Karpas-422 (cell line): ENCODE measurements at regions not wholly inside any gene's neighbourhood (a gene's known extent, or its start where the extent isn't known, plus 50 kb on each side); places are given as distances from the start of the nearest gene placed in this dataset. TPM values are rescaled to one million over a fixed set of nuclear protein-coding genes. Genes with fewer than 3 reads are reported as not detected.
A peak's percentile ranks its signal among the peaks of the same experiment; 100 is the strongest.

ENCODE experiments used
- DNase-seq: peaks from one replicate; pipeline ENCODE4 v3.0.0-alpha.2; 2015
- H2AFZ ChIP-seq: fragments of 200-600 bp; sonication (generic); 2 replicates; pipeline ENCODE4 v1.6.1; 2014; ENCODE audit warnings: antibody characterized with exemption, low read length, mixed read lengths
- H3K27ac ChIP-seq: fragments of 200-600 bp; sonication (generic); 2 replicates; pipeline ENCODE4 v1.5.1; 2014; ENCODE audit warnings: mild to moderate bottlenecking, low read length, moderate library complexity
- H3K27me3 ChIP-seq: fragments of 200-600 bp; sonication (generic); 2 replicates; pipeline ENCODE4 v1.6.1; 2014; ENCODE audit warnings: low read length, mixed read lengths
- H3K36me3 ChIP-seq: fragments of 200-600 bp; sonication (generic); 2 replicates; pipeline ENCODE4 v1.6.1; 2014; ENCODE audit warnings: low read length, mixed read lengths; ENCODE audit not compliant: insufficient read depth
- H3K4me1 ChIP-seq: fragments of 200-600 bp; sonication (generic); 2 replicates; pipeline ENCODE4 v1.6.1; 2014; ENCODE audit warnings: mild to moderate bottlenecking, low read length, mixed read lengths
- H3K4me2 ChIP-seq: fragments of 200-600 bp; sonication (generic); 2 replicates; pipeline ENCODE4 v1.6.1; 2014; ENCODE audit warnings: low read length, low read depth, mild to moderate bottlenecking; ENCODE audit not compliant: poor library complexity, severe bottlenecking
- H3K4me3 ChIP-seq: fragments of 200-600 bp; sonication (generic); 2 replicates; pipeline ENCODE4 v1.5.1; 2014; ENCODE audit warnings: mild to moderate bottlenecking, antibody characterized with exemption, low read length, mixed read lengths
- H3K79me2 ChIP-seq: fragments of 200-600 bp; sonication (generic); 2 replicates; pipeline ENCODE4 v1.6.1; 2014; ENCODE audit warnings: mild to moderate bottlenecking, low read length, mixed read lengths
- H3K9ac ChIP-seq: fragments of 200-600 bp; sonication (generic); 2 replicates; pipeline ENCODE4 v1.6.0; 2014; ENCODE audit warnings: low read length
- H3K9me2 ChIP-seq: fragments of 200-600 bp; sonication (generic), shearing (Covaris generic); replicated peaks from 2 replicates; pipeline ENCODE4 v1.6.0; 2014; ENCODE audit warnings: mild to moderate bottlenecking, low read length, moderate library complexity; ENCODE audit not compliant: insufficient read depth
- H3K9me3 ChIP-seq: fragments of 300-700, 200-600 bp; sonication (generic); 2 replicates; pipeline ENCODE4 v1.6.1; 2014; ENCODE audit warnings: low read length, mixed read lengths
- H4K20me1 ChIP-seq: fragments of 200-600 bp; sonication (generic); 2 replicates; pipeline ENCODE4 v1.6.1; 2014; ENCODE audit warnings: mild to moderate bottlenecking, antibody characterized with exemption, low read length, low read depth; ENCODE audit not compliant: insufficient read depth
- small RNA-seq: library from RNA; depleted of rRNA; stranded (forward); fragments of <200 nt; gene quantifications from one replicate; pipeline ENCODE3, GENCODE V24; 2014

DNA sequence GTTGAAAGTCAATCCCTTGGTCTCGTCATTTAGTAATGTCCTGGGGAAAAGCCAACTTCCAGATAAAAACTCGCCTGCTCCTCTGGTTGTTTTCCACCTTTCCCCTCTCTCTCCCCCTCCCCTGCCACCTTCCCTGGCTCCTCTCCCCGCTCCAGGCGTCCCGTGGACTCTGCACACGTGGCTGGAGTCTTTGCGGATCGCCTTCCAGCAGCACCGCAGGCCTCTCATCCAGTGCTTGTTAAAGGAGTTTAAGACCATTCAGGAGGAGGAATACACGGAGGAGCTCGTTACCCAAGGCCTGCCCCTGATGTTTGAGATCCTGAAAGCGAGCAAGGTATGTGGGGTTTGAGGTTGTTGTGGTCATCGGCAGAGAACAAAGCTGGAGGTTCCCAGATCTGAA is 65.8 kb upstream of the PWP1 start:
- H3K27me3 ChIP-seq, result no peaks in the 10 kb centered on the region
- no peak overlapping the region for H3K4me2 ChIP-seq
- H4K20me1 ChIP-seq, result no peaks in the 10 kb centered on the region

DNA sequence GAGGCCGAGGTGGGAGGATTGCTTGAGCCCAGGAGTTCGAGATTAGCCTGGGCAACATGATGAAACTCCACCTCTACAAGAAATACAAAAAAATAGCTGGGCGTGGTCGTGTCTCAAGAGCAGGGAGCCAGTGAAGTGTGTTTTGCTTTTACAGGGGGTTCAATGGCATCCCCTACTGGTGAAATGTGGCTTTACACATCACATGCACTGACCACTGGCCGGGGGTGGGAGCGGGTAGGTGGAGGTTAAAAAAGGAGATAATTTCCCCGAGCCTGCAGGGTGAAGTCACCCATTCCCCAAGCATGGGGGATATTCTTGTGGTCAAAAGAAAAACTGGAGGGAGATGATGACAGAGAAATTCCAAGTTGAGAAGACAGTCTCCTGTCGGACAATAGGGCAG is 63.6 kb upstream of the PWP1 start:
- Histone ChIP-seq H3K36me3 (no peaks in the 10 kb centered on the region), H3K4me2 (no peak overlapping the region), H3K9me2 (no peaks in the 10 kb centered on the region), H2AFZ (no peak overlapping the region), H3K79me2 (no peaks in the 10 kb centered on the region), H3K9me3 (no peaks in the 10 kb centered on the region), H3K27ac (no peak overlapping the region), H3K9ac (no peak overlapping the region), H4K20me1 (no peaks in the 10 kb centered on the region), H3K4me1 (no peaks in the 10 kb centered on the region), H3K4me3 (no peak overlapping the region), H3K27me3 (no peaks in the 10 kb centered on the region)
- peak; percentile 46 for DNase-seq

More for the DNA sequence above, 65.8 kb upstream of the PWP1 start:
- Histone ChIP-seq H2AFZ (no peak overlapping the region), H3K9me2 (no peaks in the 10 kb centered on the region), H3K4me1 (no peaks in the 10 kb centered on the region), H3K27ac (no peak overlapping the region), H3K9me3 (no peaks in the 10 kb centered on the region), H3K4me3 (no peak overlapping the region), H3K36me3 (no peaks in the 10 kb centered on the region), H3K79me2 (no peaks in the 10 kb centered on the region), H3K9ac (no peak overlapping the region)
- no peak for DNase-seq

DNA sequence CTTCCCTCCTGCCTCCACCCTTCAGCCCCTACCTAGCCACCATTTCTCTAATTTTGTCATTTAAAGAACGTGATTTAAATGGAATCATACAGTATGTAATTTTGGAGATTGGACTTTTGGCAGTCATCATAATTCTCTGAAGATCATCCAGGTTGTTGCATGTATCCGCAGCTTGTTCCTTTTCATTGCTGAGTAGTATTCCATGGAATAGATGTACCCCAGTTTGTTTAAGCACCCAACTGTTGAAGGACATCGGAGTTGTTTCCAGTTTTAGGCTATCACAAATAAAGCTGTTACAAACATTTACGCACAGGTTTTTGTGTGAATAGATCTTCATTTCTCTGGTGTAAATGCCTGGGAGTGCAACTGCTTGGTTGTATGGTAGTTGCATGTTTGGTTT is 61.1 kb upstream of the PWP1 start:
- H3K36me3 ChIP-seq, result no peaks in the 10 kb centered on the region
- no peaks in the 10 kb centered on the region for H3K9me2 ChIP-seq

DNA sequence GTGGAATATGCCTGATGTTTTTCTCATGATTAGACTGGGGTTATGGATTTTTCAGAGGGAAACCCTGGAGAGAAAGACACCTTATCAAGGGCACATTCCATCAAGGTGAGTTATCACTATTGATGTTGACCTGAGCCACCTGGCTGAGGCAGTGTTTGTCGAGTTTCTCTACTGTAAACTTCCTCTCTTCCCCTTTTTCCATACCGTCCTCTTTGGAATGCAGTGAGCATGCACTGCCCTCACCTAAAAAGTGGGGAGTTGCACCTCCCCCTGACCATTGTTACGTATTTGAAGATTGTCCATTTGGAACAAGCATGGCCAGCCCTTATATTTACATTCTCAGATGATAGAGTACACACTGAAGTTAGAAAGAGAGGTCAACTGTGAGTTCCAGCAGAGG is 53.9 kb upstream of the PWP1 start:
- Histone ChIP-seq H3K36me3 (no peaks in the 10 kb centered on the region), H3K4me3 (no peak overlapping the region), H2AFZ (no peak overlapping the region), H3K79me2 (no peaks in the 10 kb centered on the region), H3K4me2 (no peak overlapping the region), H3K9me3 (no peaks in the 10 kb centered on the region), H3K27me3 (no peaks in the 10 kb centered on the region), H3K9me2 (no peaks in the 10 kb centered on the region), H3K9ac (no peak overlapping the region), H3K27ac (no peak overlapping the region), H4K20me1 (no peaks in the 10 kb centered on the region), H3K4me1 (no peaks in the 10 kb centered on the region)
- no peak for DNase-seq

More for the DNA sequence above, 61.1 kb upstream of the PWP1 start:
- Histone ChIP-seq H3K9ac (no peak overlapping the region), H4K20me1 (no peaks in the 10 kb centered on the region), H3K9me3 (no peaks in the 10 kb centered on the region), H3K4me2 (no peak overlapping the region), H2AFZ (no peak overlapping the region), H3K27me3 (no peaks in the 10 kb centered on the region), H3K4me1 (no peaks in the 10 kb centered on the region), H3K27ac (no peak overlapping the region), H3K4me3 (no peak overlapping the region), H3K79me2 (no peaks in the 10 kb centered on the region)
- no peak for DNase-seq

DNA sequence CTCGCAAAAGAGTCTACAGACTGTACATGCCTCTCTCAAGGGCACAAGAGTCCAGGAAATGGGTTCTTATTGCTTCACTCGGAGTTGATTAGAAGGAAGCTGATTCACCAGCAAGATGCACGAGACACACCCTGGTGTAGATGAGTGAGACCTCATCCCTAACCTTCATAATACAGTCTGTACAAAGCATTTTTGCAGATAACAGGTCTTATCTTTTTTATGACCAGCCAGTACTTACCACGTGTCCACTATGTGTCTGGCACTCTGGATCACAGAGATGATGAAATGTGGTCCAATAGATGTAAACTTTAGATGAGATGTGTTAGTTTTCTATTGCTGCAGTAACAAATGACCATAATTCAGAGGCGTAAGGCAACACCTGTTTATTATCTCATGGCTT is 53.4 kb upstream of the PWP1 start:
- Histone ChIP-seq H3K4me3 (no peak overlapping the region), H3K9me2 (no peaks in the 10 kb centered on the region), H3K79me2 (no peaks in the 10 kb centered on the region), H4K20me1 (no peaks in the 10 kb centered on the region), H3K4me2 (no peak overlapping the region), H3K4me1 (no peaks in the 10 kb centered on the region), H3K27me3 (no peaks in the 10 kb centered on the region), H3K27ac (no peak overlapping the region), H2AFZ (no peak overlapping the region), H3K9me3 (no peaks in the 10 kb centered on the region), H3K36me3 (no peaks in the 10 kb centered on the region), H3K9ac (no peak overlapping the region)
- no peak for DNase-seq

DNA sequence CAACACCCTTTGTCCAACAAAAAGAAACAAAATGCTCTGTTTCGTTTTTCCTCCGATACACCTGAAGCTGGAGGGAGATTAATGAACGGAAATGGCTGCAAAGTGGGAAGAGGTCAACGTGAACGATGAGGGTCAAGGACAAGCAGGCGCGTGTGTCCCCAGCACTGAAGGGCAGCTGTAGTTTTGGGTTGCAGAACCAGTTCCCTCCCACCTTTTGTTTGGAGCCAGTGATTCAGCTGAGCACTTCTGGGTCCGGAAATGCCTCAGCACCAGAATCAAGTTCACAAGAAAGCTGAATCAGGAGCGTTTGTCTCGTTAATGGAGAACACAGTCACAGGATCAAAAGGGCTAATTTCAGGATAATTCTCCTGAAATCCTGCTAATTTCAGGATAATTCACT is 51.1 kb upstream of the PWP1 start:
- no peaks in the 10 kb centered on the region for H3K36me3 ChIP-seq
- no peak overlapping the region for H2AFZ ChIP-seq

DNA sequence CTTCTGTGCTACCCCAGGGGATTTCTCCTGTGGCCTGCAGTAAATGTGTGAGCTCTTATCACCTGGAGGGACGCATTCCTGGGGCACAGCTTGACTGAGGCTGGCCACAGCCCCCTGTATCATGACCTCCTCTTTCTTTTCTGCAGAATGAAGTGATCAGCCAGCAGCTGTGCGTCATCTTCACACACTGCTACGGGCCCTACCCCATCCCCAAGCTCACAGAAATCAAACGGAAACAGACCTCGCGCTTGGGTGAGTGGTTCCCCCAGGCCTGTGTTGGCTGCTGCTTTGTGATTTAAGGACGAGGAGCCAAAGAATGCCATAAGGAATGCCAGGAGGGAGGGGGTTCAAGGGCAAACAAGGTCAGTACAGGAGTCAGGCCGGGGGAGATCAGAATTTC is 50.5 kb upstream of the PWP1 start:
- Histone ChIP-seq H3K9me2 (no peaks in the 10 kb centered on the region), H3K4me1 (no peaks in the 10 kb centered on the region), H3K27ac (no peak overlapping the region), H3K9me3 (no peaks in the 10 kb centered on the region), H4K20me1 (no peaks in the 10 kb centered on the region), H3K4me3 (no peak overlapping the region), H3K27me3 (no peaks in the 10 kb centered on the region), H3K4me2 (no peak overlapping the region), H3K36me3 (no peaks in the 10 kb centered on the region), H3K79me2 (no peaks in the 10 kb centered on the region), H2AFZ (no peak overlapping the region), H3K9ac (no peak overlapping the region)
- DNase-seq, result no peak

More for the DNA sequence above, 51.1 kb upstream of the PWP1 start:
- Histone ChIP-seq H3K9me2 (no peaks in the 10 kb centered on the region), H3K27me3 (no peaks in the 10 kb centered on the region), H4K20me1 (no peaks in the 10 kb centered on the region), H3K9me3 (no peaks in the 10 kb centered on the region), H3K9ac (no peak overlapping the region), H3K4me3 (no peak overlapping the region), H3K4me2 (no peak overlapping the region), H3K27ac (no peak overlapping the region), H3K4me1 (no peaks in the 10 kb centered on the region), H3K79me2 (no peaks in the 10 kb centered on the region)
- no peak for DNase-seq

Small RNAs in the stretch of these regions (small RNA-seq; reads per million reads assigned to genes)
- gene RF00284, result 0.55 reads per million, percentile 12 among the genes with 10 or more reads in this experiment
- not detected for gene RNA5SP371
